Frontal cortex (tissue), 3 donors: ENCODE measurements at regions not wholly inside any gene's neighbourhood (a gene's known extent, or its start where the extent isn't known, plus 50 kb on each side); places are given as distances from the start of the nearest gene placed in this dataset.

ENCODE experiments used
- DNase-seq, 2 donors: peaks; one replicate each; pipeline ENCODE4 v3.0.0; 2012; ENCODE audit warnings: low spot score in 2 of 2
- FAIRE-seq: peaks from 2 replicates; lab custom pipeline; 2012; peaks lifted over from hg19 to GRCh38; lab: Jason Lieb, UNC
- donor health status: control.
- donor health status: control.
- donor health status: control.

- FAIRE-seq (no peak), DNase-seq (no peak)
These were observed 97.5 kb upstream of the KCNG1 start for GRCh38 chr20:51120438-51120837.

GRCh38 chr20:51119914-51120313 is 97.0 kb upstream of the KCNG1 start:
- DNase-seq (no peak), FAIRE-seq (no peak)

GRCh38 chr20:51118985-51119527 is 96.1 kb upstream of the KCNG1 start:
- FAIRE-seq (no peak), DNase-seq (no peak)

- FAIRE-seq (no peak), DNase-seq (no peak)
These were observed 95.3 kb upstream of the KCNG1 start for GRCh38 chr20:51118216-51118615.

- DNase-seq (no peak), FAIRE-seq (no peak)
These were observed 94.1 kb upstream of the KCNG1 start for GRCh38 chr20:51116765-51117686.

GRCh38 chr20:51111290-51111689 is 88.4 kb upstream of the KCNG1 start:
- DNase-seq (no peak), FAIRE-seq (no peak)

GRCh38 chr20:51108638-51109363 is 85.9 kb upstream of the KCNG1 start:
- FAIRE-seq: no peak
- no peak for DNase-seq

GRCh38 chr20:51106011-51106410 is 83.1 kb upstream of the KCNG1 start:
- DNase-seq: no peak
- FAIRE-seq: no peak

GRCh38 chr20:51104960-51105920 is 82.3 kb upstream of the KCNG1 start:
- no peak for FAIRE-seq
- no peak for DNase-seq

- DNase-seq (no peak), FAIRE-seq (no peak)
These were observed 77.7 kb upstream of the KCNG1 start for GRCh38 chr20:51100617-51101016.

GRCh38 chr20:51098284-51098810 is 75.4 kb upstream of the KCNG1 start:
- FAIRE-seq (no peak), DNase-seq (no peak)

- no peak for FAIRE-seq
These were observed 74.6 kb upstream of the KCNG1 start for GRCh38 chr20:51097351-51098120.

GRCh38 chr20:51096582-51097267 is 73.8 kb upstream of the KCNG1 start:
- no peak for FAIRE-seq
- no peak for DNase-seq

More at GRCh38 chr20:51097351-51098120, 74.6 kb upstream of the KCNG1 start:
- no peak for DNase-seq

GRCh38 chr20:51095633-51096521 is 73.0 kb upstream of the KCNG1 start:
- FAIRE-seq (no peak), DNase-seq (no peak)

GRCh38 chr20:51094221-51094620 is 71.3 kb upstream of the KCNG1 start:
- FAIRE-seq (no peak), DNase-seq (no peak)

GRCh38 chr20:51093240-51093763 is 70.4 kb upstream of the KCNG1 start:
- FAIRE-seq: no peak
- DNase-seq: no peak

GRCh38 chr20:51092338-51092737 is 69.4 kb upstream of the KCNG1 start:
- no peak for FAIRE-seq
- DNase-seq: no peak
